ENCODE measurements at regions not wholly inside any gene's neighbourhood (a gene's known extent, or its start where the extent isn't known, plus 50 kb on each side); places are given as distances from the start of the nearest gene placed in this dataset.

DNA sequence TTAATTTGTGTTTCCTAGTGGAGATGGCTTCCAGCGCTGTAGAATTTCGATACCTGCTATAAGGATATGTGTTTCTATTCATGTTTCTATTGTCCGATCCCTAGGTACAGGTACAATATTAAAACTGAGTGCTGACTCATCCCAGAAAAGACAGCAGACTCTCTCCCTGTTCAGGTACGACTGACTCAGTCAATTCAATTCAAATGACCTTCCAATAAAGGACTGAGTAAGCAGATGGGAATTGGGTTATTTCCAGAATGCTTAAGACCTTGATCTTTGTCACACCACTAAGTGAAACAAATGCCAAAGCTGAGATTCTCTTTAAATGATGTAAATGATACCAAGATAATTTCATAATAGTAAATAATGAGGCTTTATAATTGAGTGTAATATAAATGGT, 1596.9 kb downstream of the RPA4 start:
- TF ChIP-seq, protein P1, sequence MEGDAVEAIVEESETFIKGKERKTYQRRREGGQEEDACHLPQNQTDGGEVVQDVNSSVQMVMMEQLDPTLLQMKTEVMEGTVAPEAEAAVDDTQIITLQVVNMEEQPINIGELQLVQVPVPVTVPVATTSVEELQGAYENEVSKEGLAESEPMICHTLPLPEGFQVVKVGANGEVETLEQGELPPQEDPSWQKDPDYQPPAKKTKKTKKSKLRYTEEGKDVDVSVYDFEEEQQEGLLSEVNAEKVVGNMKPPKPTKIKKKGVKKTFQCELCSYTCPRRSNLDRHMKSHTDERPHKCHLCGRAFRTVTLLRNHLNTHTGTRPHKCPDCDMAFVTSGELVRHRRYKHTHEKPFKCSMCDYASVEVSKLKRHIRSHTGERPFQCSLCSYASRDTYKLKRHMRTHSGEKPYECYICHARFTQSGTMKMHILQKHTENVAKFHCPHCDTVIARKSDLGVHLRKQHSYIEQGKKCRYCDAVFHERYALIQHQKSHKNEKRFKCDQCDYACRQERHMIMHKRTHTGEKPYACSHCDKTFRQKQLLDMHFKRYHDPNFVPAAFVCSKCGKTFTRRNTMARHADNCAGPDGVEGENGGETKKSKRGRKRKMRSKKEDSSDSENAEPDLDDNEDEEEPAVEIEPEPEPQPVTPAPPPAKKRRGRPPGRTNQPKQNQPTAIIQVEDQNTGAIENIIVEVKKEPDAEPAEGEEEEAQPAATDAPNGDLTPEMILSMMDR (conservative IDR thresholded peaks at IDR 0.05; ENCODE audit: low read depth, low read length): no peak
- TF ChIP-seq EZH2 (IDR thresholded peaks at IDR 0.05; ENCODE audit: borderline replicate concordance, low read depth, low read length, poor library complexity, severe bottlenecking): no peak
